Astrocyte (in vitro differentiated cells and primary cell): ENCODE measurements at regions not wholly inside any gene's neighbourhood (a gene's known extent, or its start where the extent isn't known, plus 50 kb on each side); places are given as distances from the start of the nearest gene placed in this dataset.
"Not testable (repeated sequence)": the region's sequence is repeated elsewhere in the genome, so short reads cannot be mapped to it uniquely, and the experiment has no call there.

ENCODE experiments used
- DNase-seq: peaks from one replicate; pipeline ENCODE4 v3.0.0-alpha.2; 2010; ENCODE audit warnings: low read depth
- FAIRE-seq: peaks from 2 replicates; lab custom pipeline; 2011; peaks lifted over from hg19 to GRCh38; lab: Jason Lieb, UNC
- H2AFZ ChIP-seq: 2 replicates; pipeline ENCODE4 v1.6.0; 2012; ENCODE audit warnings: low read depth, low read length, inconsistent platforms
- H3K27ac ChIP-seq: 2 replicates; pipeline ENCODE4 v1.5.1; 2011; ENCODE audit warnings: low read depth, low read length, inconsistent platforms
- H3K27me3 ChIP-seq: 2 replicates; pipeline ENCODE4 v1.6.0; 2011; ENCODE audit warnings: low read length, inconsistent platforms; ENCODE audit not compliant: insufficient read depth
- H3K36me3 ChIP-seq: 2 replicates; pipeline ENCODE4 v1.5.1; 2011; ENCODE audit warnings: low read length, inconsistent platforms; ENCODE audit not compliant: insufficient read depth
- H3K4me1 ChIP-seq: 2 replicates; pipeline ENCODE4 v1.5.1; 2011; ENCODE audit warnings: low read length, inconsistent platforms; ENCODE audit not compliant: insufficient read depth
- H3K4me2 ChIP-seq: 2 replicates; pipeline ENCODE4 v1.6.0; 2012; ENCODE audit warnings: low read length, inconsistent platforms
- H3K4me3 ChIP-seq: 2 replicates; pipeline ENCODE4 v1.5.1; 2011; ENCODE audit warnings: low read depth, mild to moderate bottlenecking, low read length, inconsistent platforms; ENCODE audit not compliant: insufficient read depth
- H3K79me2 ChIP-seq: 2 replicates; pipeline ENCODE4 v1.6.0; 2012; ENCODE audit warnings: mild to moderate bottlenecking, low read length, inconsistent platforms; ENCODE audit not compliant: insufficient read depth
- H3K9ac ChIP-seq: 2 replicates; pipeline ENCODE4 v1.6.0; 2012; ENCODE audit warnings: mild to moderate bottlenecking, low read length, inconsistent platforms
- H3K9me3 ChIP-seq: 2 replicates; pipeline ENCODE4 v1.5.1; 2012; ENCODE audit warnings: low read depth, mild to moderate bottlenecking, low read length, inconsistent platforms; ENCODE audit not compliant: insufficient read depth
- H4K20me1 ChIP-seq: 2 replicates; pipeline ENCODE4 v1.6.0; 2012; ENCODE audit warnings: low read length, inconsistent platforms; ENCODE audit not compliant: insufficient read depth
- H3K27ac Mint-ChIP-seq: one replicate; pipeline ENCODE4 v1.8.0; 2021; ENCODE audit warnings: mild to moderate bottlenecking, mixed read lengths; ENCODE audit not compliant: unreplicated experiment
- H3K27me3 Mint-ChIP-seq: one replicate; pipeline ENCODE4 v1.8.0; 2021; ENCODE audit warnings: low read depth, mixed read lengths; ENCODE audit not compliant: unreplicated experiment
- H3K36me3 Mint-ChIP-seq: one replicate; pipeline ENCODE4 v1.8.0; 2021; ENCODE audit warnings: low read depth, mixed read lengths; ENCODE audit not compliant: unreplicated experiment
- H3K4me1 Mint-ChIP-seq: one replicate; pipeline ENCODE4 v1.8.0; 2021; ENCODE audit warnings: low read depth, mixed read lengths; ENCODE audit not compliant: unreplicated experiment
- H3K4me3 Mint-ChIP-seq: one replicate; pipeline ENCODE4 v1.8.0; 2021; ENCODE audit warnings: mild to moderate bottlenecking, moderate library complexity, mixed read lengths; ENCODE audit not compliant: unreplicated experiment
- H3K9me3 Mint-ChIP-seq: one replicate; pipeline ENCODE4 v1.8.0; 2021; ENCODE audit warnings: mild to moderate bottlenecking, mixed read lengths; ENCODE audit not compliant: unreplicated experiment
- EZH2 ChIP-seq: IDR thresholded peaks from 2 replicates; pipeline ENCODE4 v1.6.1; 2012; ENCODE audit warnings: mild to moderate bottlenecking, low read length, inconsistent platforms; ENCODE audit not compliant: insufficient read depth
- TF ChIP-seq, protein P1 (sequence below): IDR thresholded peaks from 2 replicates; pipeline ENCODE4 v1.5.1; 2011; ENCODE audit warnings: low read depth, mild to moderate bottlenecking, inconsistent platforms, low read length, moderate library complexity; ENCODE audit not compliant: insufficient read depth

DNA sequence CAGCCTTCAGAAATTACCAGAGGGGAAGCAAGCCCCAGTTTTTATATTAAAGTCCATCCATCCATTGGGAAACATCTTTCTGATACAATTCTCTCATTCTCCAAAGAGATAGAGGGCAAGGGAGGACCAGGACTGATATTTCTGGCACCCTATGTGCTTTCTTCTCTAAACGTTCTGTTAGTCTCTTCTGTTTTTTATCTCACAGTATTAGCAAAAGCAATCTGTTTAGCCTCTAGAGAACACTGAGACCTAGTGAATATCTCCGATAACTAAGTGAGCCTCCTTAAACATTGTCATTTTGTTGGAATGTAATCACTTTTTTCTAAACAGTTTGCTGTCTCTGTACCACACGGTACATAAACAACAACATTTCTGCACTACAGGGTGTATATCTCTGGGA is 464.6 kb downstream of the JRKL start:
- Histone ChIP-seq H4K20me1 (no peaks in the 10 kb centered on the region), H2AFZ (no peak overlapping the region), H3K9me3 (no peaks in the 10 kb centered on the region), H3K4me2 (no peak overlapping the region), H3K4me3 (no peak overlapping the region), H3K27ac (no peak overlapping the region), H3K27me3 (no peaks in the 10 kb centered on the region), H3K9ac (no peak overlapping the region), H3K79me2 (no peaks in the 10 kb centered on the region), H3K4me1 (no peaks in the 10 kb centered on the region), H3K36me3 (no peaks in the 10 kb centered on the region)
- no peak overlapping the region for H3K4me3 Mint-ChIP-seq
- no peaks in the 10 kb centered on the region for H3K27me3 Mint-ChIP-seq
- TF ChIP-seq EZH2, result no peak
- TF ChIP-seq, protein P1, sequence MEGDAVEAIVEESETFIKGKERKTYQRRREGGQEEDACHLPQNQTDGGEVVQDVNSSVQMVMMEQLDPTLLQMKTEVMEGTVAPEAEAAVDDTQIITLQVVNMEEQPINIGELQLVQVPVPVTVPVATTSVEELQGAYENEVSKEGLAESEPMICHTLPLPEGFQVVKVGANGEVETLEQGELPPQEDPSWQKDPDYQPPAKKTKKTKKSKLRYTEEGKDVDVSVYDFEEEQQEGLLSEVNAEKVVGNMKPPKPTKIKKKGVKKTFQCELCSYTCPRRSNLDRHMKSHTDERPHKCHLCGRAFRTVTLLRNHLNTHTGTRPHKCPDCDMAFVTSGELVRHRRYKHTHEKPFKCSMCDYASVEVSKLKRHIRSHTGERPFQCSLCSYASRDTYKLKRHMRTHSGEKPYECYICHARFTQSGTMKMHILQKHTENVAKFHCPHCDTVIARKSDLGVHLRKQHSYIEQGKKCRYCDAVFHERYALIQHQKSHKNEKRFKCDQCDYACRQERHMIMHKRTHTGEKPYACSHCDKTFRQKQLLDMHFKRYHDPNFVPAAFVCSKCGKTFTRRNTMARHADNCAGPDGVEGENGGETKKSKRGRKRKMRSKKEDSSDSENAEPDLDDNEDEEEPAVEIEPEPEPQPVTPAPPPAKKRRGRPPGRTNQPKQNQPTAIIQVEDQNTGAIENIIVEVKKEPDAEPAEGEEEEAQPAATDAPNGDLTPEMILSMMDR, result no peak
- FAIRE-seq, result no peak
- peaks cover 8% of the 10 kb centered on the region for H3K9me3 Mint-ChIP-seq
- H3K36me3 Mint-ChIP-seq, result no peaks in the 10 kb centered on the region
- no peak overlapping the region for H3K27ac Mint-ChIP-seq
- H3K4me1 Mint-ChIP-seq, result no peaks in the 10 kb centered on the region
- no peak for DNase-seq

DNA sequence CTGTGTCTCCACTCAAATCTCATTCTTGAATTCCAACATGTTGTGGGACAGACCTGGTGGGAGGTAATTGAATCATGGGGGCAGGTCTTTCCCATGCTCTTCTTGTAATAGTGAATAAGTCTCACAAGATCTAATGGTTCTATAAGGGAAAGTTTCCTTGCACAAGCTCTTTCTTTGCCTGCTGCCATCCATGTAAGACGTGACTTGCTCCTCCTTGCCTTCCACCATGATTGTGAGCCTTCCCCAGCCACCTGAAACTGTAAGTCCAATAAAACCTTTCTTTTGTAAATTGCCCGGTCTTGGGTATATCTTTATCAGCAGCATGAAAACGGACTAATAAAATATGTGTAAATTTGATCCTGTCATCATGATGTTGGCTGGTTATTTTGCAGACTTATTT is 471.9 kb downstream of the JRKL start:
- not testable (repeated sequence) for H3K36me3 ChIP-seq, H3K27me3 ChIP-seq, H3K9me3 Mint-ChIP-seq, H2AFZ ChIP-seq, H3K27me3 Mint-ChIP-seq, H3K9ac ChIP-seq, H3K36me3 Mint-ChIP-seq, H3K27ac ChIP-seq, H3K4me3 Mint-ChIP-seq, H4K20me1 ChIP-seq, H3K27ac Mint-ChIP-seq, H3K9me3 ChIP-seq, DNase-seq, FAIRE-seq, H3K4me1 Mint-ChIP-seq, H3K79me2 ChIP-seq, H3K4me1 ChIP-seq, H3K4me2 ChIP-seq, H3K4me3 ChIP-seq

DNA sequence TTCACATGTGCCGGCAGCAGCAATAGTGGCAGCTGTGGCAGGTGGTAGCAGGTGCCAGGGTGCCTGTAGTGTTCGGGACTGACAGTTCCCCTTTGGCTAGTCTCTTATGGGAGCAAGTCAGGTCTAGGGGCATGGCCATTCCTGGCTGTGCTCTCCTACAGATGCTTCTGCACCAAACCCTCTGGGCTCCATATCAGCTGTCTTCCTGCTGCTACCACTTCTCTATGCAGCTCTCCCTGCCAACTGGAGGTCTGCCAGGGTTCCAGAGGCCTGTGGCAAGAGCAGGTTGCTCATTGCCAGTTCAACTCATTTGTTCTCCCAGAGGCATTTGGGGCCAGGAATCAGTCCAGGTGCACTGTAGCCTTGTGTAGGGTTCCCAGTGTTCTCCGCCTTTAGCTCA is 473.7 kb downstream of the JRKL start:
- H3K4me3 ChIP-seq, result no peak overlapping the region
- no peak overlapping the region for H3K9ac ChIP-seq
- H3K27ac Mint-ChIP-seq, result no peak overlapping the region
- H3K4me3 Mint-ChIP-seq, result no peak overlapping the region
- TF ChIP-seq, protein P1, result no peak
- no peak for TF ChIP-seq EZH2
- no peaks in the 10 kb centered on the region for H3K4me1 Mint-ChIP-seq
- no peak overlapping the region for H2AFZ ChIP-seq
- FAIRE-seq (no peak), DNase-seq (no peak)
- H3K27me3 ChIP-seq, result no peaks in the 10 kb centered on the region
- H3K36me3 Mint-ChIP-seq, result no peaks in the 10 kb centered on the region
- no peaks in the 10 kb centered on the region for H3K27me3 Mint-ChIP-seq
- H3K36me3 ChIP-seq, result no peaks in the 10 kb centered on the region
- H3K79me2 ChIP-seq, result no peaks in the 10 kb centered on the region
- H3K27ac ChIP-seq, result no peak overlapping the region
- no peaks in the 10 kb centered on the region for H4K20me1 ChIP-seq
- H3K4me2 ChIP-seq, result no peak overlapping the region
- H3K9me3 ChIP-seq, result no peaks in the 10 kb centered on the region
- H3K9me3 Mint-ChIP-seq, result peaks cover 3% of the 10 kb centered on the region
- H3K4me1 ChIP-seq, result no peaks in the 10 kb centered on the region
